K562 (cell line): ENCODE measurements at regions not wholly inside any gene's neighbourhood (a gene's known extent, or its start where the extent isn't known, plus 50 kb on each side); places are given as distances from the start of the nearest gene placed in this dataset.

ENCODE experiments used
- ATAC-seq: fragments of 200-7000 bp; cut with Tn5 transposase; 3 replicates; pipeline ENCODE4 v1.9.1; 2020; ENCODE audit warnings: moderate library complexity
- BruUV-seq: library from RNA; stranded (reverse); fragments of 400-500 nt; replicated peaks from 2 replicates; lab custom pipeline; 2021; lab: Mats Ljungman, UMichigan
- CTCF ChIA-PET: fragments of 300-600 bp; formaldehyde crosslinking; extraction: SDS; loops from one replicate; lab custom pipeline; 2021; ENCODE audit warnings: low intra/inter-chr PET ratio; lab: Yijun Ruan, JAX
- POLR2A ChIA-PET: fragments of 300-600, 350-650 bp; sonication (Branson Sonifier 250); formaldehyde crosslinking; extraction: SDS; loops from one replicate; lab custom pipeline; 2021; ENCODE audit warnings: antibody characterized with exemption, inconsistent platforms; lab: Yijun Ruan, JAX
- DNase-seq, 4 experiments: peaks; one replicate each; pipeline versions ENCODE4 v3.0.0 to v3.0.0-alpha.2; 2011 to 2018; ENCODE audit warnings: low spot score in 3 of 4, mixed read lengths in 3 of 4; ENCODE audit errors: extremely low read depth in 1 of 4
- FAIRE-seq: peaks from 2 replicates; lab custom pipeline; 2011; peaks lifted over from hg19 to GRCh38; lab: Jason Lieb, UNC
- H2AFZ ChIP-seq: 2 replicates; pipeline ENCODE4 v1.6.0; 2011; ENCODE audit warnings: low read depth, low read length, control low read depth, inconsistent platforms
- H3K27ac ChIP-seq: fragments of 200-600 bp; 3 replicates; pipeline ENCODE4 v1.8.0; 2011; ENCODE audit warnings: low read depth, mild to moderate bottlenecking, control low read depth, inconsistent platforms, low read length, moderate library complexity, mixed read lengths; ENCODE audit errors: extremely low read depth
- H3K27me3 ChIP-seq, 2 experiments: fragments of 300-600 bp in 1 of 2; 2 replicates in 1 of 2; 3 replicates in 1 of 2; pipeline versions ENCODE4 v1.6.0 to v1.8.0; 2011; ENCODE audit warnings: inconsistent platforms in 2 of 2, low read length in 2 of 2, mild to moderate bottlenecking in 1 of 2, mixed read lengths in 1 of 2, moderate library complexity in 1 of 2; ENCODE audit not compliant: control insufficient read depth in 2 of 2, insufficient read depth in 2 of 2
- H3K36me3 ChIP-seq: fragments of 300-600 bp; 3 replicates; pipeline ENCODE4 v1.8.0; 2011; ENCODE audit warnings: mild to moderate bottlenecking, low read length, inconsistent platforms; ENCODE audit not compliant: control insufficient read depth, insufficient read depth
- H3K4me1 ChIP-seq, 2 experiments: fragments of 200-600 bp in 1 of 2; replicated peaks in 1 of 2; 2 replicates in 1 of 2; 3 replicates in 1 of 2; pipeline versions ENCODE4 v1.5.1 to v1.8.0; 2011; ENCODE audit warnings: inconsistent platforms in 2 of 2, low read length in 2 of 2, mild to moderate bottlenecking in 1 of 2, mixed read lengths in 1 of 2, moderate library complexity in 1 of 2; ENCODE audit not compliant: control insufficient read depth in 2 of 2, insufficient read depth in 2 of 2
- H3K4me2 ChIP-seq: 2 replicates; pipeline ENCODE4 v1.6.1; 2011; ENCODE audit warnings: low read length, control low read depth, inconsistent platforms, mixed read lengths; ENCODE audit not compliant: insufficient read depth
- H3K4me3 ChIP-seq: fragments of 200-600 bp; sonication (generic), shearing (Covaris generic); 2 replicates; pipeline ENCODE4 v1.5.1; 2016; ENCODE audit warnings: control low read depth, inconsistent platforms
- H3K79me2 ChIP-seq: fragments of 200-600 bp; 3 replicates; pipeline ENCODE4 v1.8.0; 2011; ENCODE audit warnings: low read length, inconsistent platforms; ENCODE audit not compliant: control insufficient read depth, insufficient read depth
- H3K9ac ChIP-seq, 2 experiments: 2 replicates each; pipeline versions ENCODE4 v1.6.0 to v1.6.1; 2011; ENCODE audit warnings: low read depth in 2 of 2, low read length in 2 of 2, control low read depth in 1 of 2, inconsistent platforms in 1 of 2, mild to moderate bottlenecking in 1 of 2, mixed read lengths in 1 of 2; ENCODE audit not compliant: insufficient read depth in 1 of 2
- H3K9me1 ChIP-seq: one replicate; pipeline ENCODE4 v1.6.0; 2011; ENCODE audit warnings: inconsistent platforms, mild to moderate bottlenecking, low read length, moderate library complexity; ENCODE audit not compliant: control insufficient read depth, insufficient read depth
- H3K9me3 ChIP-seq: replicated peaks from 2 replicates; pipeline ENCODE4 v1.5.1; 2011; ENCODE audit warnings: low read depth, low read length, inconsistent platforms; ENCODE audit not compliant: control insufficient read depth, insufficient read depth
- H4K20me1 ChIP-seq: replicated peaks from 2 replicates; pipeline ENCODE4 v1.6.1; 2011; ENCODE audit warnings: low read length, inconsistent platforms, mixed read lengths; ENCODE audit not compliant: control insufficient read depth, insufficient read depth
- CBFA2T2 ChIP-seq: fragments of 450-650 bp; conservative IDR thresholded peaks from 2 replicates; pipeline ENCODE4 v1.6.1; 2017; ENCODE audit warnings: mild to moderate bottlenecking
- CBX3 ChIP-seq, 2 experiments: IDR thresholded peaks; 1 replicate in 1 of 2; 2 replicates in 1 of 2; pipeline ENCODE4 v1.6.1; 2012; ENCODE audit warnings: inconsistent platforms in 2 of 2, low read length in 2 of 2, borderline replicate concordance in 1 of 2, control low read depth in 1 of 2
- CHAMP1 ChIP-seq: fragments of 450-650 bp; IDR thresholded peaks from 2 replicates; pipeline ENCODE4 v1.6.1; 2016; ENCODE audit warnings: mild to moderate bottlenecking
- GTF2F1 ChIP-seq: IDR thresholded peaks from 2 replicates; pipeline ENCODE4 v1.6.1; 2011; ENCODE audit warnings: low read depth, low read length, improper control_type of control experiment
- NR2C1 ChIP-seq, 2 experiments: fragments of 450-650 bp; IDR thresholded peaks; 2 replicates each; pipeline ENCODE4 v1.6.1; 2017; ENCODE audit warnings: mild to moderate bottlenecking in 2 of 2, antibody characterized with exemption in 1 of 2, inconsistent platforms in 1 of 2, missing compliant biosample characterization in 1 of 2, missing genetic modification characterization in 1 of 2
- POLR2A ChIP-seq: fragments of 450-650 bp; conservative IDR thresholded peaks from 2 replicates; pipeline ENCODE4 v1.6.1; 2016
- SMC3 ChIP-seq: conservative IDR thresholded peaks from 2 replicates; pipeline ENCODE4 v1.6.1; 2011; ENCODE audit warnings: low read depth, low read length, improper control_type of control experiment; ENCODE audit not compliant: insufficient read depth
- ZFP30 ChIP-seq: fragments of 250-450 bp; sonication (Bioruptor Pico); IDR thresholded peaks from 2 replicates; pipeline ENCODE4 v1.8.0; 2022; ENCODE audit warnings: moderate library complexity, mild to moderate bottlenecking, inconsistent platforms, borderline replicate concordance
- ZNF830 ChIP-seq: fragments of 250-450 bp; sonication (Bioruptor Pico); IDR thresholded peaks from 2 replicates; pipeline ENCODE4 v1.5.0; 2021; ENCODE audit warnings: mild to moderate bottlenecking
- ZSCAN32 ChIP-seq: fragments of 450-650 bp; formaldehyde crosslinking; IDR thresholded peaks from 2 replicates; pipeline ENCODE4 v1.4.0; 2020; ENCODE audit warnings: mild to moderate bottlenecking, moderate library complexity
- WGBS: fragments of 100-300 bp; shearing (Covaris generic); methylation state at CpG from one replicate; pipeline ENCODE4 v1.1.6; 2016; ENCODE audit warnings: low coverage, mixed read lengths; ENCODE audit not compliant: insufficient coverage; ENCODE audit errors: missing lambda C conversion rate; 5-methylcytosine and 5-hydroxymethylcytosine counted together
- in situ Hi-C: fragments of 300-500 bp; cut with MboI; formaldehyde crosslinking; loops from 4 replicates; pipeline ENCODE4 v1.15.0; 2018; ENCODE audit warnings: inconsistent platforms, mixed read lengths
- intact Hi-C: fragments of 100-400 bp; cut with micrococcal nuclease; formaldehyde crosslinking; loops from 2 replicates; pipeline ENCODE4 v1.14.2; 2022

- ATAC-seq (no peak), FAIRE-seq (no peak), DNase-seq (no peak)
- H2AFZ ChIP-seq = no peak overlapping the region
- no peak overlapping the region for H3K4me3 ChIP-seq
- no peaks in the 10 kb centered on the region for H4K20me1 ChIP-seq
- CTCF ChIA-PET = no interaction called here
- in situ Hi-C loops = loop anchor here (25.0 kb wide), 1 partner anchor 899 kb away; the partner anchor contains the start of gene MTUS2
- no peak overlapping the region for H3K9ac ChIP-seq
- no peak overlapping the region for H3K27ac ChIP-seq
- H3K9me1 ChIP-seq = peaks cover 2% of the 10 kb centered on the region
- H3K4me2 ChIP-seq = no peak overlapping the region
- 0 out of 2 replicates have a peak, but pooled peaks cover 1% of the 10 kb centered on the region for H3K9me3 ChIP-seq
- H3K36me3 ChIP-seq = no peaks in the 10 kb centered on the region
- POLR2A ChIA-PET = no interaction called here
- WGBS = 0% methylated on average over 4 of the region's 4 CpGs
- intact Hi-C loops = no loop called here
- H3K27me3 ChIP-seq = 0 out of 5 replicates have a peak, but pooled peaks cover 0 to 3% of the 10 kb centered on the region in 2 experiments
- TF ChIP-seq SMC3 (no peak), GTF2F1 (no peak), CBFA2T2 (no peak), CHAMP1 (no peak), ZSCAN32 (no peak), ZNF830 (CRISPR knock-in tag) (no peak), ZFP30 (CRISPR knock-in tag) (no peak), NR2C1 (IDR thresholded peaks at IDR 0.05) (no peak), NR2C1 (tag; IDR thresholded peaks at IDR 0.05) (no peak), POLR2A (no peak), CBX3 (IDR thresholded peaks at IDR 0.05; ENCODE audit: borderline replicate concordance in 1 of 2, low read length in 2 of 2) (no peak)
- TF ChIP-seq, all 486 proteins: peak for 0
- Histone ChIP-seq H3K79me2 (no peaks in the 10 kb centered on the region), H3K4me1 (no peaks in the 10 kb centered on the region)
- BruUV-seq = no TSS peak
Measured at GRCh38 chr13:29711776-29712175, 116.3 kb upstream of the SLC7A1 start.
